GM12892 (cell line): ENCODE measurements at regions not wholly inside any gene's neighbourhood (a gene's known extent, or its start where the extent isn't known, plus 50 kb on each side); places are given as distances from the start of the nearest gene placed in this dataset.

Source experiments
- DNase-seq: peaks from one replicate; pipeline ENCODE4 v3.0.0; 2011; ENCODE audit not compliant: insufficient read length
- FAIRE-seq: peaks from 2 replicates; lab custom pipeline; 2011; peaks lifted over from hg19 to GRCh38; lab: Jason Lieb, UNC
- POLR2A ChIP-seq: IDR thresholded peaks from 2 replicates; pipeline ENCODE4 v1.6.1; 2011; ENCODE audit warnings: low read depth, low read length, control low read depth
- POLR2AphosphoS5 ChIP-seq: IDR thresholded peaks from 2 replicates; pipeline ENCODE4 v1.6.1; 2011; ENCODE audit warnings: low read depth, low read length, control low read depth
- TAF1 ChIP-seq: IDR thresholded peaks from 2 replicates; pipeline ENCODE4 v1.6.1; 2011; ENCODE audit warnings: low read depth, mild to moderate bottlenecking, control low read depth, low read length, borderline replicate concordance

- no peak for TF ChIP-seq POLR2AphosphoS5
- no peak for TF ChIP-seq POLR2A
- no peak for TF ChIP-seq TAF1
- DNase-seq (no peak), FAIRE-seq (no peak)
Measured at GRCh38 chr7:128191136-128191844, 49.8 kb upstream of the LEP start.
